ENCODE measurements at regions not wholly inside any gene's neighbourhood (a gene's known extent, or its start where the extent isn't known, plus 50 kb on each side); places are given as distances from the start of the nearest gene placed in this dataset.

GRCh38 chr19:30128211-30128610, 186.2 kb downstream of the URI1 start:
- TF ChIP-seq CTCF (IDR thresholded peaks at IDR 0.05) (no peak), EZH2 (IDR thresholded peaks at IDR 0.05; ENCODE audit: borderline replicate concordance, insufficient read depth, low read depth, low read length, poor library complexity, severe bottlenecking) (no peak)
